Neural progenitor cell (in vitro differentiated cells): ENCODE measurements at regions not wholly inside any gene's neighbourhood (a gene's known extent, or its start where the extent isn't known, plus 50 kb on each side); places are given as distances from the start of the nearest gene placed in this dataset.
"Not testable (repeated sequence)": the region's sequence is repeated elsewhere in the genome, so short reads cannot be mapped to it uniquely, and the experiment has no call there.

Source experiments
- DNase-seq: peaks from one replicate; pipeline ENCODE4 v3.0.0-alpha.2; 2016; ENCODE audit warnings: low spot score
- H2AFZ ChIP-seq: fragments of 200-600 bp; sonication (generic); replicated peaks from 2 replicates; pipeline ENCODE4 v1.6.1; 2016; ENCODE audit warnings: antibody characterized with exemption
- H3F3A ChIP-seq: fragments of 200-600 bp; sonication (generic); 2 replicates; pipeline ENCODE4 v1.6.1; 2016; ENCODE audit warnings: antibody characterized with exemption, low read depth
- H3K27ac ChIP-seq: fragments of 200-600 bp; sonication (generic); 2 replicates; pipeline ENCODE4 v1.5.1; 2016; ENCODE audit warnings: mild to moderate bottlenecking
- H3K27me3 ChIP-seq: fragments of 200-600 bp; sonication (generic); 2 replicates; pipeline ENCODE4 v1.6.1; 2016; ENCODE audit warnings: mild to moderate bottlenecking, moderate library complexity
- H3K36me3 ChIP-seq: fragments of 200-600 bp; sonication (generic); 2 replicates; pipeline ENCODE4 v1.5.1; 2016
- H3K4me1 ChIP-seq: fragments of 200-600 bp; sonication (generic); 2 replicates; pipeline ENCODE4 v1.6.1; 2016; ENCODE audit warnings: mixed run types
- H3K4me2 ChIP-seq: fragments of 200-600 bp; sonication (generic); 2 replicates; pipeline ENCODE4 v1.6.1; 2016
- H3K4me3 ChIP-seq: fragments of 200-600 bp; sonication (generic); 2 replicates; pipeline ENCODE4 v1.5.1; 2016
- H3K79me2 ChIP-seq: fragments of 200-600 bp; sonication (generic); 2 replicates; pipeline ENCODE4 v1.6.1; 2016; ENCODE audit warnings: low read depth
- H3K9ac ChIP-seq: fragments of 200-600 bp; sonication (generic); 2 replicates; pipeline ENCODE4 v1.6.1; 2016
- H3K9me3 ChIP-seq: fragments of 200-600 bp; sonication (generic); 2 replicates; pipeline ENCODE4 v1.5.1; 2016; ENCODE audit warnings: low read depth
- H4K20me1 ChIP-seq: fragments of 200-600 bp; sonication (generic); 2 replicates; pipeline ENCODE4 v1.6.1; 2016; ENCODE audit warnings: low read depth
- H3K27ac Mint-ChIP-seq: 3 replicates; pipeline ENCODE4 v1.8.0; 2021; ENCODE audit warnings: mixed read lengths
- H3K27me3 Mint-ChIP-seq: 2 replicates; pipeline ENCODE4 v1.8.0; 2022; ENCODE audit warnings: low read depth, mild to moderate bottlenecking, inconsistent platforms, moderate library complexity, mixed read lengths; ENCODE audit not compliant: insufficient read depth
- H3K36me3 Mint-ChIP-seq: 3 replicates; pipeline ENCODE4 v1.8.0; 2021; ENCODE audit warnings: mixed read lengths
- H3K4me1 Mint-ChIP-seq: 3 replicates; pipeline ENCODE4 v1.8.0; 2021; ENCODE audit warnings: mixed read lengths
- H3K4me3 Mint-ChIP-seq: 3 replicates; pipeline ENCODE4 v1.8.0; 2021; ENCODE audit warnings: mild to moderate bottlenecking, moderate library complexity, mixed read lengths
- H3K9me3 Mint-ChIP-seq: 3 replicates; pipeline ENCODE4 v1.8.0; 2020; ENCODE audit warnings: mixed read lengths
- EZH2 ChIP-seq: fragments of 200-600 bp; sonication (generic); IDR thresholded peaks from 2 replicates; pipeline ENCODE4 v1.6.1; 2017; ENCODE audit warnings: antibody characterized with exemption, mild to moderate bottlenecking, moderate library complexity
- EZH2phosphoT487 ChIP-seq: fragments of 200-600 bp; sonication (generic); IDR thresholded peaks from 2 replicates; pipeline ENCODE4 v1.6.1; 2017; ENCODE audit warnings: antibody characterized with exemption
- TF ChIP-seq, protein P1 (sequence below): fragments of 200-600 bp; sonication (generic); IDR thresholded peaks from 2 replicates; pipeline ENCODE4 v1.5.1; 2017; ENCODE audit warnings: antibody characterized with exemption, mild to moderate bottlenecking

- Histone ChIP-seq H3K4me2 (no peak overlapping the region), H3K79me2 (no peaks in the 10 kb centered on the region), H3K9me3 (peaks cover 7% of the 10 kb centered on the region), H3F3A (no peaks in the 10 kb centered on the region), H3K4me3 (no peak overlapping the region), H2AFZ (no peak overlapping the region), H3K27me3 (no peaks in the 10 kb centered on the region), H3K36me3 (no peaks in the 10 kb centered on the region), H3K4me1 (no peaks in the 10 kb centered on the region), H3K9ac (no peak overlapping the region), H4K20me1 (no peaks in the 10 kb centered on the region), H3K27ac (no peak overlapping the region)
- no peaks in the 10 kb centered on the region for H3K36me3 Mint-ChIP-seq
- no peak overlapping the region for H3K27ac Mint-ChIP-seq
- H3K27me3 Mint-ChIP-seq = peaks cover 2% of the 10 kb centered on the region
- H3K4me3 Mint-ChIP-seq = no peak overlapping the region
- peaks cover 55% of the 10 kb centered on the region for H3K9me3 Mint-ChIP-seq
- TF ChIP-seq, protein P1, sequence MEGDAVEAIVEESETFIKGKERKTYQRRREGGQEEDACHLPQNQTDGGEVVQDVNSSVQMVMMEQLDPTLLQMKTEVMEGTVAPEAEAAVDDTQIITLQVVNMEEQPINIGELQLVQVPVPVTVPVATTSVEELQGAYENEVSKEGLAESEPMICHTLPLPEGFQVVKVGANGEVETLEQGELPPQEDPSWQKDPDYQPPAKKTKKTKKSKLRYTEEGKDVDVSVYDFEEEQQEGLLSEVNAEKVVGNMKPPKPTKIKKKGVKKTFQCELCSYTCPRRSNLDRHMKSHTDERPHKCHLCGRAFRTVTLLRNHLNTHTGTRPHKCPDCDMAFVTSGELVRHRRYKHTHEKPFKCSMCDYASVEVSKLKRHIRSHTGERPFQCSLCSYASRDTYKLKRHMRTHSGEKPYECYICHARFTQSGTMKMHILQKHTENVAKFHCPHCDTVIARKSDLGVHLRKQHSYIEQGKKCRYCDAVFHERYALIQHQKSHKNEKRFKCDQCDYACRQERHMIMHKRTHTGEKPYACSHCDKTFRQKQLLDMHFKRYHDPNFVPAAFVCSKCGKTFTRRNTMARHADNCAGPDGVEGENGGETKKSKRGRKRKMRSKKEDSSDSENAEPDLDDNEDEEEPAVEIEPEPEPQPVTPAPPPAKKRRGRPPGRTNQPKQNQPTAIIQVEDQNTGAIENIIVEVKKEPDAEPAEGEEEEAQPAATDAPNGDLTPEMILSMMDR = no peak
- TF ChIP-seq EZH2phosphoT487 = no peak
- no peak for TF ChIP-seq EZH2
- no peaks in the 10 kb centered on the region for H3K4me1 Mint-ChIP-seq
- DNase-seq = no peak
Observed at GRCh38 chr12:34605955-34606748, 583.9 kb downstream of the ALG10 start.

DNA sequence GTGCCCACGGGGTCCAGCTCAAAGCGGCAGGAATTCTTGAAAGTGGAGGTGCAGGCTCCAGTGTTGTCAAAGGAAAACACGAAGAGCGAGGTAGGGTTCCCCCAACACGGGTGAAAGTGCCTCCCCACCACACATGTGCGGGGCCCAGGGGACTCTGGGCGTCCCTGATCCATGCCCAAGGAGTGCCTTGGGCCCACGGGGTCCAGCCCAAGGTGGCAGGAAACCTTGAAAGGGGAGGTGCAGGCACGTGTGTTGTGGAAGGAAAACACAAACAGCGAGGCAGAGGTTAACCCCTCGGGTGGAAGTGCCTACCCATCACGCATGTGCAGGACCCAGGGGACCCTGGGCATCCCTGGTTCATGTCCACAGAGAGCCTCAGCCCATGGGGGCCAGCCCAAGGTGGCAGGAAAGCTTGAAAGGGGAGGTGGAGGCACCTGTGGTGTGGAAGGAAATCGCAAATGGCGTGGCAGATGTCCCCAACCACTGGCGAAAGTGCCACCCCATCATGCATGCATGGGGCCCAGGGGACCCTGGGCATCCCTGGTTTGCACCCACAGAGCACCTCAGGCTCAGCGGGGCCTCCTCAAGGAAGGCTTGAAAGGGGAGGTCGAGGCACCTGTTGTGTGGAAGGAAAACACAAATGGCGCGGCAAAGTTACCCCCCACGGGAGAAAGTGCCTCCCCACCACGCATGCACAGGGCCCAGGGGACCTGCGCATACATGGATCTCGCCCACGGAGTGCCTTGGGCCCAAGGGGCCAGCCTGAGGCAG lies 584.6 kb downstream of the ALG10 start:
- H3K4me2 ChIP-seq = no peak overlapping the region
- Mint-ChIP-seq H3K4me3 (no peak overlapping the region), H3K27ac (no peak overlapping the region), H3K4me1 (no peaks in the 10 kb centered on the region), H3K36me3 (no peaks in the 10 kb centered on the region), H3K27me3 (peaks cover 2% of the 10 kb centered on the region), H3K9me3 (peaks cover 53% of the 10 kb centered on the region)
- H3K4me3 ChIP-seq = no peak overlapping the region
- peaks cover 7% of the 10 kb centered on the region for H3K9me3 ChIP-seq
- H3K27me3 ChIP-seq = no peaks in the 10 kb centered on the region
- H2AFZ ChIP-seq = no peak overlapping the region
- no peaks in the 10 kb centered on the region for H3F3A ChIP-seq
- no peaks in the 10 kb centered on the region for H3K79me2 ChIP-seq
- H4K20me1 ChIP-seq = no peaks in the 10 kb centered on the region
- no peaks in the 10 kb centered on the region for H3K36me3 ChIP-seq
- H3K9ac ChIP-seq = no peak overlapping the region
- H3K27ac ChIP-seq = no peak overlapping the region
- no peak for DNase-seq
- TF ChIP-seq EZH2phosphoT487 = no peak
- no peak for TF ChIP-seq EZH2
- TF ChIP-seq, protein P1 = no peak
- H3K4me1 ChIP-seq = no peaks in the 10 kb centered on the region

DNA sequence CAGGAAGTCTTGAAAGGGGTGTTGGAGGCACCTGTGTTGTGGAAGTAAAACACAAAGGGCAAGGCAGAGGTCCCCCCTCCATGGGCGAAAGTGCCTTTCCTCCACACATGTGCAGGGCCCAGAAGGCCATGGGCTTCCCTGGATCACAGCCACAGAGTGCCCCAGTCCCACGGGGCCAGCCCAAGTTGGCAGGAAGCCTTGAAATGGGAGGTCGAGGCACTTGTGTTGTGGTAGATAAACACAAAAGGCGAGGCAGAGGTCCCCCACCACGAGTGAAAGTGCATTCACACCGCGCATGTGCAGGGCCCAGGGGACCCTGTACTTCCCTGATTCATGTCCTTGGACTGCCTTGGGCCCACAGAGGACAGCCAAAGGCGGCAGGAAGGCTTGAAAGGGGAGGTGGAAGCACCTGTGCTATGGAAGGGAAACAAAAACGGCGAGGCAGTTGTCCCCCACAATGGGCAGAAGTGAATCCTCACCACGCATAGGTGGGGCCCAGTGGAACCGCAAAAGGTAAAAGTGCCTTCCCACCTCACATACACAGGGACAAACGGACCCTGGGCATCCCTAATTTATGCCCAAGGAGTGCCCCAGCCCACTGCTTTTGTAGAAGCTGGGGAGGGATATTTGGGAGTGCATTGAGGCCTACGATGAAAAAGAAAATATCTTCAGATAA lies 585.4 kb downstream of the ALG10 start:
- H3F3A ChIP-seq = no peaks in the 10 kb centered on the region
- no peaks in the 10 kb centered on the region for H3K79me2 ChIP-seq
- Mint-ChIP-seq H3K36me3 (no peaks in the 10 kb centered on the region), H3K9me3 (peaks cover 54% of the 10 kb centered on the region), H3K27ac (no peak overlapping the region), H3K27me3 (peaks cover 2% of the 10 kb centered on the region), H3K4me1 (no peaks in the 10 kb centered on the region), H3K4me3 (no peak overlapping the region)
- H2AFZ ChIP-seq = no peak overlapping the region
- H3K36me3 ChIP-seq = no peaks in the 10 kb centered on the region
- no peaks in the 10 kb centered on the region for H3K27me3 ChIP-seq
- no peak for TF ChIP-seq EZH2
- DNase-seq = no peak
- H3K4me2 ChIP-seq = no peak overlapping the region
- no peak overlapping the region for H3K9ac ChIP-seq
- H3K9me3 ChIP-seq = peaks cover 7% of the 10 kb centered on the region
- no peaks in the 10 kb centered on the region for H4K20me1 ChIP-seq
- no peak overlapping the region for H3K27ac ChIP-seq
- no peak overlapping the region for H3K4me3 ChIP-seq
- H3K4me1 ChIP-seq = no peaks in the 10 kb centered on the region

- not testable (repeated sequence) for H2AFZ ChIP-seq, H3K4me2 ChIP-seq, H3K36me3 Mint-ChIP-seq, H3F3A ChIP-seq, H3K4me1 Mint-ChIP-seq, DNase-seq, H3K27me3 ChIP-seq, H3K4me3 Mint-ChIP-seq, H3K36me3 ChIP-seq, H3K27ac Mint-ChIP-seq, H4K20me1 ChIP-seq, H3K4me1 ChIP-seq, H3K9ac ChIP-seq, H3K27ac ChIP-seq, H3K79me2 ChIP-seq, H3K27me3 Mint-ChIP-seq, H3K4me3 ChIP-seq
- peaks cover 63% of the 10 kb centered on the region for H3K9me3 Mint-ChIP-seq
- peaks cover 46% of the 10 kb centered on the region for H3K9me3 ChIP-seq
Observed at GRCh38 chr12:34613988-34614387, 591.7 kb downstream of the ALG10 start.
